Activated CD8-positive, alpha-beta memory T cell treated with anti-CD3 and anti-CD28 coated beads for 48 hours (primary cell): ENCODE measurements at regions not wholly inside any gene's neighbourhood (a gene's known extent, or its start where the extent isn't known, plus 50 kb on each side); places are given as distances from the start of the nearest gene placed in this dataset.
"Not testable (repeated sequence)": the region's sequence is repeated elsewhere in the genome, so short reads cannot be mapped to it uniquely, and the experiment has no call there.

Source experiments
- DNase-seq, 3 experiments: peaks; one replicate each; pipeline ENCODE4 v3.0.0-alpha.2; 2020; ENCODE audit warnings: low read depth in 2 of 3, low spot score in 2 of 3

DNA sequence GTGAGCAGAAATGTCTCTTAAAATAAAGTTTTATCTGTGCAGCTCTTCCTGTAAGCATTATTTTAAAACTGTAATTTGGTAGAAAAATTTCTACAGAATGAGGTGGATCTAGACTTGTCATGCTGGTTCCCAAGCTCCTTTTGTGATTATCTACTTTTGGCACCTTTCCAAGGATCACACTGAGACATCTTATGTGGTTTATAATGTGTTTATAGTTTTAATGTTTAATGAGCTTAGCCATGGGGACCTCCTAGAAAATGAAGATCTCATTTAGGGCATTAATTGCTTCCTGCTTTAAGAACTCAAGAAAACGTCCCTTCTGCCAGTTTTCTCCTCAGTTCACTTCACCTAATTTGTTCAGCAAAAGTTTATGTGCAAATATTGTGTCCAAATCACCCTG lies 468.4 kb downstream of the SUCLG1 start:
- DNase-seq = no peak

DNA sequence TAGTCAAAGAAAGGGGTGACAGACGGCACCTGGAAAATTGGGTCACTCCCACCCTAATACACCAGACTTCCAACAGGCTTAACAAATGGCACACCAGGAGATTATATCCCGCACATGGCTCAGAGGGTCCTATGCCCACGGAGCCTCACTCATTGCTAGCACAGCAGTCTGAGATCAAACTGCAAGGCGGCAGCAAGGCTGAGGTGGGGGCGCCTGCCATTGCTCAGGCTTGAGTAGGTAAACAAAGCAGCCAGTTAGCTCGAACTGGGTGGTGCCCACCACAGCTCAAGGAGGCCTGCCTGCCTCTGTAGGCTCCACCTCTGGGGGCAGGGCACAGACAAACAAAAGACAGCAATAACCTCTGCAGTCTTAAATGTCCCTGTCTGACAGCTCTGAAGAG lies 482.5 kb downstream of the SUCLG1 start:
- not testable (repeated sequence) for DNase-seq

DNA sequence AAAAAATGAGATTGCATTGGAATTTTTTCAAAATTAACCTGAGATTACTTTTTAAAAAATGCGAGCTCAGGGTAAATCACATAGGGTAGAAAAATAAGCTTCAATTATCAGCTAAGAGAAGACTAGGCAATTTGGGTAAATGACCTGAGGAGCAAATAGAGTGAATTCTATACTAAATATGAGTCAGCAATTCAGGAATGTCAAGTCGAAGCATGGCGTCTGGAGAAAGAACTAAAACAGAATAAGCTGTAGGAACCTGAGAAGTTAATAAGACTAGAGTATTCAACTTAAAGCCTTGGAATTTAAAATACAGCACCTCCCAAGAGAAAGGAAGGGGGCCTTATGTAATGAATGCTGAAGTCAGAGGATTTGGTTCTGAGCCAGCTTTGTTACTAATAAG lies 487.0 kb downstream of the SUCLG1 start:
- DNase-seq = no peak

DNA sequence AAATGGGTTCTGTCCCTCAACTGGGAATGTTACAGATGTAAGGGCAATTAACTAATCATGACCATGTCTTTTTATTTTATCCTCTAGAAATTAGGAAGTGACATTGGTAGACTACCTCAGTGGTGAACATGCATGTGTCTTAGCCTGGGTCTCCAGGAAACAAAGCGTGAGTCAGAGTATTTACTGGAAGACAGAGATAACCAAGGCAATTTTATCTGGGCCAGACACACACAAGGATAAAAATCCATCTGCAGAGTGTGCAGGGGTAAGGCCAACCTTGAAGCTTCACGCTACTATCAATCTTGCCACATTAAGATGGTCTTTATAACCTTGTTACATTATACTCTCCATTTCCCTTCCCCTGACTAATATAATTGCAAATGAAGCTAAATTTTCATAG lies 487.5 kb downstream of the SUCLG1 start:
- no peak for DNase-seq

DNA sequence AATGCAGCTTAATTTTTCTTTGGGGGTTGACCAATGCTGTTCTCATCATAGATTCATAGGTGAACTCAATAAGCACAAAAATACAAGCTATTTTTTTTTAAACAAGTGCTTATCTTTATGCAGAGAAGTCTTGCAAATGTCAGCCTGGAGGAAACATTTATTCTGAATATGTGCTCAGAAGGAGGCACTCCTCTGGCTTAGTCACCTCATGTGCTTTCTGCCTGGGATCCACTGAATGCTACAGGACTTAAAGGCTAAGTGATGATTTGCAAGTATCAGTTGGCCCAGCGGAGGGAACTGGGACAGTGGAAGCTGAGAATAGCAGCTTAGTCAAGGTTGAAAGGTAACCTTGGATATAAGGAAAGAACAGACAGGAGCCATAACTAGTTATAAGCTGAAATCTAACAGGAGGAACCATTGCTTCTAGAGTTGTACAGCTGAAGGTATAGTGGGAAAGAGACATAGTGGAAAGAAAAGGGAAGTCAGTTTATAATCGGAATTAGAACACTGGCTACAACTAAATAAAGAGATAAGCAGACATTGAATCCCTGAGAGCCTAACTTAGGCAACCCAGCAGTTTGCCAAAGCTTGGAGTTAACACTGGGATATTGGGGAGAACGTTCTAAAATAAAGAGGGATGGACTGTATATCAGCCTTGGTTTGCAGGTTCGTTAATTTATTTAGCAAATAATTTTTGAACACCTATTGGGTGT lies 488.7 kb downstream of the SUCLG1 start:
- no peak for DNase-seq

DNA sequence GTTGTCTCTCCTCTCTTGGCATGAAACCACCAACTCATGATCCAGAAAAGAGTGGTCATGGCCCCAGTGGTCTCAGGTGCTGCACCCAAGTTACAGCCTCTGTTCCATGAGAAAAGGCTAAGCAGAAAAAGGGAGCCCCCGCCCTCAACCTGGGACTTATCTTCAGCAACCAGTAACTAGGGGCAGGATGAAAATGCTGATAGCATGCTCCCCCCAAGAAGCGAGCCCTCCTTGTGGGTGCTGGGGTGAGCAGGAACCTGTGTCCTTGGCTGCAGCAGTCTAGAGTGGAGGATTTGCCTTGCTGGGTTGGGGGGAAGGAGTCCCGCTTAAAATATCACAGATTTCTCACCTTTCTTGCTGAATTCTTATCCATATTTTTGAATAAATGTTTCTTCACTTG lies 490.0 kb downstream of the SUCLG1 start:
- no peak for DNase-seq

DNA sequence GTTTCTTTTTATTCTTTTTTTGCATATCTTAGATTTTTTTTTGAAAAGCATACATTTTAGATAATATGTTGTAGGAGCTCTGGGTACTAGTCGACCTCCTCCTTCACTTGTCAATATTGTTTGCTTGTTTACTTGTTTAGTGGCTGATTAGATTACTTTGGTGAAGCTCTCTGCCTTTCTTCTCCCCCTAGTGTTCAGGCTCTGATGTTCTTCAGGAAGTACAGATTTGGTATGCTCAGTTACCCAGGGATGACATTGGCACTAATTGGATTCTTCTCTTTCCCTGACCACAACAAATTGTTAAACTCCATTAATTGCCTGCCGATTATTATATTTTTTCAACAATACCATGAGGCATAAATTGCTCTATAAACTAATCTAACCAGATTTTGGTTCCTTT lies 491.2 kb downstream of the SUCLG1 start:
- DNase-seq = no peak

DNA sequence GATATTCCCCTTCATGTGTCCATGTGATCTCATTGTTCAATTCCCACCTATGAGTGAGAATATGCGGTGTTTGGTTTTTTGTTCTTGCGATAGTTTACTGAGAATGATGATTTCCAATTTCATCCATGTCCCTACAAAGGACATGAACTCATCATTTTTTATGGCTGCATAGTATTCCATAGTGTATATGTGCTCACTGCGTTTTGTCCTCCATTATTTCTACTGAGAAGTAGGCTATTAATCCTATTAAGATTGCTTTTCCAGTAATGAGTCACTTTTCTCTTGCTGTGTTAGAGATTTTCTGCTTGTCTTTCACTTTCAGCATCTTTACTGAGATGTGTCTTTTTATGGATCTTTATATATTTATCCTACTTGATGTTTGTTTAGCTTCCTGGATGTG lies 492.1 kb downstream of the SUCLG1 start:
- DNase-seq = not testable (repeated sequence)

DNA sequence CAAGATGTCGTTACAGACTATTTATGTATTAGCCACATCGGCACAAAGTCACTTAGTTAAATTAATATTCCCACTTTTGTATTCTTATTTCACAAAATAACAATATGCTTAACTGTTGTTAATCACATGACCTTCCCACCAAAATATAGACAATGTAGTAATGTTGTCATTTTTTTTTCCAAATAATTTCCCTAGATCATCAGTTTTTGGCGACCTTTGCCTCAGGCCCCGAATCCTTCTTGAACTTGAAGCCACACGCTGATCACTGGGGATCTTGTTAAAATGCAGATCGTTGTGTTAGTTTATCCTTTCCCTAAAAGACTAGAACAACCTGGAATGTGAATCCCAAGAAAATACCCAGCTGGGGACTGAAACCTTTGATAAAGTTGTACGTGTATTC lies 497.6 kb downstream of the SUCLG1 start:
- DNase-seq = no peak

DNA sequence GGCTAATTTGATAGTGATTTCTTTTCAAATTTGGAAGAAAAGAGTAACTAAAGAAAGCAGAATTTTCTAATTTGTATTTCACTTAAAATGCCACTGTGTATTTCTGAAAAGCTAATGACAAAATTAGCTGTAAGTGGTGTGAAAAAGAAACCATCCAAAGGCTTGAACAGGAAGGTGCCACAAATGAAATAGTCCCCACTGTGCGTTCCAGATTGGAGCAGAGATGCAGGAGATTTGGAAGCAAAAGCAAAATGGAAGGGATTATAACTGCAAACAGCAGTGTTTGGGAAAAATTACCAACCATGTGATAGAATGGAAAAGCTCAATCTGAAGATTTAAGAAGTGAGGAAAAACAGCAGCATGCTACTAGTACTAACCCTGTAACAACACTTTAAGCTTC lies 498.7 kb downstream of the SUCLG1 start:
- no peak for DNase-seq

DNA sequence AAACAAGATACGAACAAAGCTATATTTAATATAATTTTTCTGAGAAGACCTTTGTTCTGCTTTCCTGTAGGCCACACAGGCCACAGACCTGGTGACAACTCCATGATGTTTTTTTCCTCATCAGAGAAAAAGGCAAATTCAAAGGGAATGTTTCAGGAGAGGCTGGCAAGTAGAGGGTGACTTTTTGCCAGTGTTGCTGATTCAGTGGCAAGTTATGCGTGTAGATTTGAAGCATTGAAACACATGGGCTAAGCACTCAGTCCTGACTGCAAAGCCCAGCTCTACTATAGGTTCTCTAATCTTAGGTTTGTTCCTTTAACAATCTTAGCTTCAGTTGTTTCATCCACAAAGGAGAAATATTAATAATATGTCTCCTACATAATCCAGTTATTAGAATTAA lies 499.8 kb downstream of the SUCLG1 start:
- DNase-seq = no peak

DNA sequence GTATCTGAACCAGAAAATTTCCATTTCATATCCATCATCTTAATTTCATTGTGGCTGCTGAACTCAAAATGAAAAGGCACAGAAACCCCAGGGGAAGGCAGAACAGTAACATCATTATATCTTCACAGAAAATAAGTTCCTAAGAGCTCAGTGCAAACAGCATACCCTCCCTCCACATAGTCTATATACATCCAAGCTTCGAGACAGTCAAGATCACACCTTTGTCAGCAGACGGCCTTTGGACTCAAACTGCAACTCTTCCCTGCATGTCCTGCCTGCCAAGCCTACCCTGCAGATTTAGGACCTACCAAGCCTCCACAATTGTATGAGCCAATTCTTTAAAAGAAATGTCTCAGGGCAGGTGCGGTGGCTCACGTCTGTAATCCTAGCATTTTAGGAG lies 502.1 kb downstream of the SUCLG1 start:
- no peak for DNase-seq

DNA sequence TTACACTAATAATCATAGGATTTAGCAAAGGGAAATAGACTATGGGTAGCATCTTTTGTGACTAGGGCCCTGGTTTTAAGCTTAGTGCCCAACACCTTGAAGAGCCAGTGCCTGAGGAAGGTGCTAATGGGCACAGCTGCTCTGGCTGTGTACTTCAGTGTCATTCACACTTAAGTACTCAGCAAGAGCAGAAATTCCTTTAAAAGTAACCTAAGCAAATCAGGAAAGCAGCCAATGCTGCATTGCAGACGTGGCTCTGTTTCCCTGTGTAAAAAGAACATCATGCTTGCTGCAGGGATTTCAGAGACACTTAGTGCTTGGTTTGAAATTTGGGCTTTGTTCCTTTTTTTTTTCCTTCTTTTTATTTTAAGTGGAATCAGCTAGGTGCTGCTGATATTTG lies 505.4 kb downstream of the SUCLG1 start:
- no peak for DNase-seq

DNA sequence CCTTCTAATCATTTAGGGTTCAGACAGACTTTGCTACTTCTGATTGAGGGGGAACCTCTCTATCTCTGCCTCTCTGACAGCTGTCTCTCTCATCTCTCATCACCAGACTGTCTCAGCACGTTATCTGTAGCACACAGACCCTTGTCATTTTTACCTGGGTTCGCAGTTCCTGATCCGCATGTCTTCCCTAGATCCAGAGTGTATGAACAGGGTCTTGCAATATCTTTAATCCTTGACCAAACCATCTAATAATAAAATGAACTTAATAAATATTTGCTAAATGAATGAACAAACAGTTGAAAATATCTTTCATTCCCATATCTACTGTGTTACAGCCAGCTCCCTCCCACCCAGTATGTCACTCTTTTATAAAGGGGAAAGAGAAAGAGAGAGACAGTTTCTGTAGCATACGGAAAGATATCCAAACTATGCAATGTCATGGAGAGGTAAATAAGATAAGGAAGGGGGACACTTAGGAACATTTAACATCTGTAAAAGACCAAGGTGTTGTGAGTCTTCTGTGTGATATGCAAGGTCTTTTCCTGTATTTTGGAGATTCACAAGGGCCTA lies 507.6 kb downstream of the SUCLG1 start:
- DNase-seq = no peak

DNA sequence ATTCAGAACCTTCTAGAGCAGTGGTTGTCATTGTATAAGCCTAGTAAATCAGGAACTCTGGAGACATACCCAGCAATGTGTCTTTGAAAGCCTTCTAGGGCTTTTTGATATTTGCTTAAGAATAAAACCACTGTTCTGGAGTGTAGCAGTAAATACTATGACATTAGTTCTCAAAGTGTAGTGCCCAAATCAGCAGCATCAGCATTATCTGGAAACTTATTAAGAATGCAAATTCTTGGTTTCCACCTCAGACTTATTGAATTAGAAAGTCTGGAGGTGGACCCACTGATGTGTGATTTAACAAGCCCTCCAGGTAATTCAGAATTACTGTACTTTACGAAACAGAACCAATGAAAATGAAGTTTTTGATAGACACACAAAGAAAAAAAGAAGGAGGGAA lies 509.7 kb downstream of the SUCLG1 start:
- no peak for DNase-seq

DNA sequence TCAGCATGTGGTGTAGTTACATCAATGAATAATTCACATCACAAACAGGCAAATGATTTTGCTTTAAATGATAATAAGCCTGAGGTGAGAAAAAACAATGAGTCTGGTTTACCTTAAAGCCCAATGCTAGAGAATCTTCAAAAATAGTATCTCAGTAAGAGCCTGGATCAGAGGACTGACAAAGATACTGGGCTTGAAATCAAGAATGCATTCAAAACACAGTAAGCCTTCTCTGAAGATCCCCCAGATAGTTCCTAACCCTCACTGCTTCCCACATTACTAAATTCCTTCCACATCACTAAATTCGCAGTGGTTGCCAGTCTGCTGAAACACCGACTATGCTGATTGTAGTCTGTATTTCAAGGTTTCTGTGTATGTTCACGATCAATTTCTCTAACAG lies 514.9 kb downstream of the SUCLG1 start:
- DNase-seq = no peak

DNA sequence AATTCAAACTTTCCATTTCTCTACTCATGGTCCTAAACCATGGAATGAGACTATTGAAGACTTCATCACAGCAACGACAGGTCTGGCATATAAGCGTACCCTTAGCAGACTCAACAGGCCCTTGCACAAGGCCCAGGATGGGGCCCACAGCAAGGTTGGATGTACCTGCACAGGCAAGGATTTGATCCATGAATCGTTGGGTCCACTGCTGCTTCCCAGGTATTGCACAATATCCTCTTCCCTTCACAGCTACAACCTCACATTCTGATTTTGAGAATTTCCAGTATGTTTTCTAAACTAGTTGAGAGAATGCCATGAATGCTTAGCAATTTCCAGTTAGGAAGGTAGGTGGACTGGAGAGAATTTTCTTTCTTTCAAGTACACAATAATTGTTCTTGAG lies 515.8 kb downstream of the SUCLG1 start:
- DNase-seq = no peak

DNA sequence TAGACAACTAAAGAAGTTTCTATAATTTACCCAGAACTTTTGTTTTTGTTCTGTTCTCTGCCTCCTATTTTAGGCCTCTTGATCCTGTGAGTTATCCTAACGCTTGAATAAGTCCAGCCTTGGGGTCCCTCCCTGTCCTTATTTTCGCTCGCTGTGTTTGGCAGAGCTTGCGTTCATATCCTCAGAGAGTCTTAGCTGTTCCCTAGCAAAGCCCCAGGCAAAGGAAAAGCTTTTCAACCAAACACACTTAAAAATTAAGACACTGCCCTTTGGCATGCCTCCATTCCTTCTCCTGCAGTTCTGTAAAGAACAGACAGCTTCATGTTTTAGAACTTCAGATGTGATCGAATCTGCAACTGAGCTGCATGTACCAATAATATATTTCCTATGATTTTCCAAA lies 517.2 kb downstream of the SUCLG1 start:
- DNase-seq = no peak

DNA sequence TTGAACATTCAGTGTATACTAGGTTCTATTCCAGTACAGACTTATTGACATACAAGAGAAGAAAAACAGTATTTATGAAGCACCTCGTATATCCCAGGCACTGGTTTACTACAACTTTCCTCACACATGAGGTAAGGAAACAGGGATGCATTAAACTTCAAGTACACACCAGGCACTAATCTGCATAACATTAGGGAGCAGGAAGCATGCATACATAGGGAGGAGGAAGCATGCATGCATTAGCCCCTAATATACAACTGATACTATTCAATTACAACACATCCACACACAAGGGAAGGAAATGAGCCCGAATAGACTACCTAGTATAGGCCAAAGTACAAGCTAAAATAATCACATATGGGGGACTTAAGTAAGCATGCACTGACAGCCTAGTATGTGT lies 525.3 kb downstream of the SUCLG1 start:
- no peak for DNase-seq

DNA sequence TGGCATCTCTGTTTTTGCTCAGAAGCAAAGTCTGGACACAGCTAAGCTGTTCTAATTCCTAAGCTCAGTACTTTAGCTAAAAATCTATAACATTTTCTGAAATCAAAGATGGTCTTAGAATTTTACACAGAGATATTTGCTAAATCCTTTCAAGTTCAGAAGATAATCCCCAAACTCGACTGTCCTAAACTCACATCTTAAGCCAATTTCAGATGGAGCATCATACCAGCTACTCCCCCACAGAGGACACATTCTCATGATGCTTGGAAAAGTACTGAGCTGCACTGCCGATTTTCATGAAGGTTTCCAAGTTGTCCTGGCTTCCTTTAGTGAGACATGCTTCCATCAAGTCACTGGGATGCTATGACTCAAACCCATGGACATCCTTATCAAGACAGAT lies 535.5 kb downstream of the SUCLG1 start:
- DNase-seq = no peak

DNA sequence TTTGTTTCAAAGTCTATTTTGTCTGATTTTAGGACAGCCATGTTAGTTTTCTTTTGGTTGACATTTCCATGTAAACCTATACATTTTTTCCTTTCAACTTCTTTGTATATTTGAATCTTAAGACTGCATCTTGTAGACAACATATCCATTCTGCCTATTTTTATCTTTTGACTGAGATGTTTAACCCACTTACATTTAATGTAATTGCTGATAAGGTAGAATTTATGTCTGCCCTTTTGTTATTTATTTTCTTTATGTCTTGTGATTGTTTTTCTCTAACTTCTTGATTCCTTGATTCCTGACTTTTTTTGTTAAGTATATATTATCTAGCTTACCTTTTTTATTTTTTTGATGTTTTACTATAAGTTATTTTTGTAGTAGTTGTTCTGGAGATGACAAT lies 542.5 kb downstream of the SUCLG1 start:
- DNase-seq = no peak

DNA sequence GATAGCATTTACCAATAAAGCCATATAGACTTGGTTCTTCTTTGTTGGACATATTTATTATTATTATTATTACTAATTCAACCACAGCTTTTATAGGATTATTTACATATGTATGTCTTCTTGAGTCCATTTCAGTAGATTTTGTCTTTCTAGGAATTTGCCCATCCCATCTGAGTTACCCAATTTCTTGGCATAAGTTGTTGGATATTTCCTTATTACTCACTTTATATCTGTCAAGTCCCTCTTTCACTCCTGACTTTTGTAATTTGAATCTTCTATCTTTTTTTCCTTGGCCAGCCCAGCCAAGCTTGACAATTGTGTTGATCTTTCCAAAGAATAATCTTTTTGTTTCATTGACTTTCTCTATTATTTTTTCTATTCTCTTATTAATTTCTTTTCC lies 543.7 kb downstream of the SUCLG1 start:
- no peak for DNase-seq

DNA sequence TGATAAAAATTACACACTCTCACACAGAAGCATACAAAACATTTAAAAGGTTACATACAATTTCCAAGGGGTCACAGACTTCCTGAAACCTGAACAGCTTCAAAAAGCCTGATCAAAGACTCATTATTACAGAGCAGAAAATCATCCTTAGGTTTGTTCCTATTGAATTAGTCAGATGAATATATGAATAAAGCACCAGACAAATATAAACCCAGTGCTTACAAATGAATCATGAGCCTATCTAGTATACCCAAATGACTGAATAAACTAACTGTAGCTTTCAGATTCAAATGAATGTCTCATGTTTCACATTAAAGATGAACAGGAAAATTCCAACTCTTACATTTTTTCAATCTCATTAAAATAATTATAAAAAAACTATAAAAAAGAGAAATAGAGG lies 550.3 kb downstream of the SUCLG1 start:
- no peak for DNase-seq
